ENCODE measurements at regions not wholly inside any gene's neighbourhood (a gene's known extent, or its start where the extent isn't known, plus 50 kb on each side); places are given as distances from the start of the nearest gene placed in this dataset.

- no peak for DNase-seq (ENCODE audit: low read depth)
These were observed 358.2 kb downstream of the HAPSTR1 start for GRCh38 chr16:9449597-9449996.

GRCh38 chr16:9457215-9457614, 365.8 kb downstream of the HAPSTR1 start:
- DNase-seq (ENCODE audit: low read depth): no peak

- DNase-seq (ENCODE audit: low read depth): no peak
These were observed 367.4 kb downstream of the HAPSTR1 start for GRCh38 chr16:9458816-9459215.

GRCh38 chr16:9462984-9463383, 371.5 kb downstream of the HAPSTR1 start:
- no peak for DNase-seq (ENCODE audit: low read depth)

GRCh38 chr16:9463461-9463860, 372.0 kb downstream of the HAPSTR1 start:
- DNase-seq (ENCODE audit: low read depth): no peak

GRCh38 chr16:9465161-9465560, 373.7 kb downstream of the HAPSTR1 start:
- DNase-seq (ENCODE audit: low read depth): no peak

- DNase-seq (ENCODE audit: low read depth): peak; percentile 43
These were observed 378.1 kb downstream of the HAPSTR1 start for GRCh38 chr16:9469512-9469911.

GRCh38 chr16:9476744-9477143, 385.3 kb downstream of the HAPSTR1 start:
- DNase-seq (ENCODE audit: low read depth): no peak

GRCh38 chr16:9479008-9479407, 387.6 kb downstream of the HAPSTR1 start:
- no peak for DNase-seq (ENCODE audit: low read depth)

- DNase-seq (ENCODE audit: low read depth): no peak
These were observed 389.1 kb downstream of the HAPSTR1 start for GRCh38 chr16:9480503-9480902.

- no peak for DNase-seq (ENCODE audit: low read depth)
These were observed 390.6 kb downstream of the HAPSTR1 start for GRCh38 chr16:9481747-9482730.

- no peak for DNase-seq (ENCODE audit: low read depth)
These were observed 393.0 kb downstream of the HAPSTR1 start for GRCh38 chr16:9484426-9484825.

GRCh38 chr16:9484881-9485280, 393.4 kb downstream of the HAPSTR1 start:
- no peak for DNase-seq (ENCODE audit: low read depth)

GRCh38 chr16:9489835-9490467, 398.5 kb downstream of the HAPSTR1 start:
- DNase-seq (ENCODE audit: low read depth): peak; percentile 7

- no peak for DNase-seq (ENCODE audit: low read depth)
These were observed 404.4 kb downstream of the HAPSTR1 start for GRCh38 chr16:9495824-9496223.

- no peak for DNase-seq (ENCODE audit: low read depth)
These were observed 406.3 kb downstream of the HAPSTR1 start for GRCh38 chr16:9497750-9498149.

GRCh38 chr16:9499941-9500593, 408.6 kb downstream of the HAPSTR1 start:
- no peak for DNase-seq (ENCODE audit: low read depth)

- no peak for DNase-seq (ENCODE audit: low read depth)
These were observed 409.4 kb downstream of the HAPSTR1 start for GRCh38 chr16:9500872-9501271.

- no peak for DNase-seq (ENCODE audit: low read depth)
These were observed 412.0 kb downstream of the HAPSTR1 start for GRCh38 chr16:9503251-9503984.

- DNase-seq (ENCODE audit: low read depth): no peak
These were observed 417.0 kb downstream of the HAPSTR1 start for GRCh38 chr16:9508328-9508936.

- DNase-seq (ENCODE audit: low read depth): no peak
These were observed 418.2 kb downstream of the HAPSTR1 start for GRCh38 chr16:9509663-9510062.

Data from HT1080 (cell line).